NCI-H146 treated with DMSO at 0.1 percent for 48 hours (cell line): ENCODE measurements at regions not wholly inside any gene's neighbourhood (a gene's known extent, or its start where the extent isn't known, plus 50 kb on each side); places are given as distances from the start of the nearest gene placed in this dataset.

Experiments
- DNase-seq: peaks from one replicate; lab custom pipeline; 2025; ENCODE audit not compliant: unreplicated experiment; lab: John Stamatoyannopoulos, UW

DNA sequence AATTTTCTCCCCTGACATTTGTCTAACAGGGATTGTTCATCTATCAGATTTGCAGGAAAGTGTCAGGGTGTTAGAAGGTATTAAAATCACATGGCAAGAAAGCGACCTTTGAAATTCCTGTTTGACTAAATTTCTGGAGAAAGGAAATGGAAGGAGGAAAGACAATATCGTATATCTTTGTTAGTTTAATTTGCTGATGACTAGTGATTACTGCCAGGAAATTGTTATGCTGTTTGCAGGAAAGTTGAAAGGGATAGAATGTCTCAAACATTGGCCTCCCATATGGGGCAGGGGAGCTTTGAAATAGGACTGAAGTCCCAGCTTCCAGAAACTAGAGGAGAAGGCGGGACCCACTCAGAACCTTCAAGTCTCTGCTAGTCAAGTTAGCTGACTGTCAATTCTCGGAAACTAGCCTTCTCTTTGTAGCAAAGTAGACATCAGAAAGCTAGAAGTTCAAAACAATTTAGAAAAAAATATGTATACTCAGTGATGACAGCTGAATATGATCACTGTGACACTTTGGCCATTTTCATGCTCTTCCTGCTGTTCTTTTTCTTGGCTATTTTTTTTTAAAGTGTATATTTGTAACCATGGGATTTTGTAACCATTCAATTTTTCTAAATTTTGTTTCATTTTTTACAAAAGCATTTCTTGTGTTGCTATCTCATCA lies 53.4 kb upstream of the RALGAPA2 start:
- DNase-seq = no peak

DNA sequence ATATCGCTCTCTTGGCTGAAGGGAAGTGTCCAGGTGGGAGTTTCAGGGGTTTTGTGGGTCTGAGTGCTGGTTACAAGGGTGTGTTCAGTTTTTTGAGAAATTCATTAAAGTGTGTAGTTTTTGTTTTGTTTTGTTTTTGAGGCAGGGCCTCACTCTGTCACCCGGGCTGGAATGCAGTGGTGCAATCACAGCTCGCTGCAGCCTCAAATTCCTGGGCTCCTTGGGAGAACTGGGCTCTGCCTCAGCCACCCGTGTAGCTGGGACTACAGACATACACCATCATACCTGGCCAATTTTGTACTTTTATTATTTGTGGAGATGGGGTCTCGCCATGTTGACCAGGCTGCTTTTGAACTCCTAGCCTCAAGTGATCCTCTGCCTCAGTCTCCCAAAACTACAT lies 51.2 kb upstream of the RALGAPA2 start:
- DNase-seq = no peak
